Dermis blood vessel endothelial cell (primary cell): ENCODE measurements at regions not wholly inside any gene's neighbourhood (a gene's known extent, or its start where the extent isn't known, plus 50 kb on each side); places are given as distances from the start of the nearest gene placed in this dataset.
"Not testable (repeated sequence)": the region's sequence is repeated elsewhere in the genome, so short reads cannot be mapped to it uniquely, and the experiment has no call there.

Source experiments
- DNase-seq: peaks from one replicate; pipeline ENCODE4 v3.0.0; 2010

DNA sequence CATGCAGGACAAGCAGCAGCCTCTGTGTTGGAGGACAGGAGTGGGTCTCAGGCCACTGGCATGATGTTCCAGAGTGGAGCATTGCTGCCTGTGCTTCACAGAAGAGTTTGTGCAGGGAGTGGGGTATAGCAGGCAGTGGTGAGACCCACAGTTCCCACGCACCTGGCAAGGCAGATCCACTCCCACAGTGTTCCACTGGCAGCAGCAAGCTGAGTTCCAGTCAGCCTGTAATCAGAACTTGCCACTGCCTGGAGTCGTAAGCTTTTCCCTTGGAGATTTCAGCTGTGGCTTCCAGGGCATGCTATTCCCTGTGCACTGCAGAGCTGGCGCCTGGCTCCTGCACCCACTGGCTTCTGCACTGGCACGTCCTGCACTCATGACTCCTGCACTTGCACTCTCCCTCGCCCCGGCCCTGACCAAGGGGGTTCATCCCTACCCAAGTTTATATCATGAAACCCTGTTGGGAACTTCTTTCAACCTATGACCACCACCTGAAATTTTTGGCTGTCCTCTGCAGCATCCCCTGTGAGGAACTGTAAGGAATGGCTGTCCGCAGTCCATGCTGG lies 1144.3 kb downstream of the RAPGEF2 start:
- no peak for DNase-seq

DNA sequence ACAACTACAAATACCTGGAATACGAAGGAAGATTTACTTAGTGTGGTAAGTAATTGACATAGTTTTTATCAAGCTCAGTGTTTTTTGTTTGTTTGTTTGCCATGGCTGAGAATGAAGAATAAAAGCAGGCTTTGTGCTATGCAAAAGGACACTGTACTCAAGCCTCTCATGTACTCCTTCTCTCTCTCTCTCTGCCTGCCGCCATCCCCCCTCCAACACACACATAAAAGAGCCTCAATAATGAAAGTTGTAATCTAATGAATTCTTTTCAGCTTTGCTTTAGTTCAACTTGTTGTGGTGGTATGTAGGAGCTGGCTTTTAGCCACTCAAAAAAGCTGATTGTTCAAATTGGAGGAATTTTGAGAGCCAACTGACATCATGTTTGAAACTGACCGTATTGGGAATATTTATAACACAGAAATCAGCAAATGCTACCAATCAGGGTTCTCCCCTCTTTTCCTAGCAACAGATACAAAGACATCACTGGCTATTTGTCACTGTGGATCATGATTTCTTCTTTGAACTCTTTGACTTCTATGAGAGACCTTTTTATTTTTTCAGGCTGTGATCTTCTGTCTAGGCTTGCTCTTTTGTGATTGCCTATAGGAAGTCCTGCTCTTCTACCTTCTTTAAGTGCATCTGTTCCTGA lies 1148.8 kb downstream of the RAPGEF2 start:
- DNase-seq, result no peak

DNA sequence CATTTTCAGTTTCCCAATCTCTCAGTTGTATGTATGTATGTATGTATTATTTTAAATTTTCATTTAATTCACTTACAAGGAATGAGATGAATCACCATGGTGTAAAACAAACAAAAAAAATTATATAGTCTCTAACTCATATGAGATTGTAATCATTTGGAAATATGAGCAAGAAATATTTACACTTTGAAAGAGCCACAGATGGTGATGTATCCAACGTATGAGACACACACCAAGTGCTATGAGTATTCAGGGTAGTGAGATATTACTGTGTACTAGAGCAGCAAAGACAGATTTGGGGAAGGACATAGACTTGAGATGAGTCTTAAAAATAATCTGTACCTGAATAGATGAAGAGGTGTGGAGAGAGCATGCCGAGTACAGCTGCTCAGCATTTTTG lies 1154.4 kb downstream of the RAPGEF2 start:
- DNase-seq, result no peak

DNA sequence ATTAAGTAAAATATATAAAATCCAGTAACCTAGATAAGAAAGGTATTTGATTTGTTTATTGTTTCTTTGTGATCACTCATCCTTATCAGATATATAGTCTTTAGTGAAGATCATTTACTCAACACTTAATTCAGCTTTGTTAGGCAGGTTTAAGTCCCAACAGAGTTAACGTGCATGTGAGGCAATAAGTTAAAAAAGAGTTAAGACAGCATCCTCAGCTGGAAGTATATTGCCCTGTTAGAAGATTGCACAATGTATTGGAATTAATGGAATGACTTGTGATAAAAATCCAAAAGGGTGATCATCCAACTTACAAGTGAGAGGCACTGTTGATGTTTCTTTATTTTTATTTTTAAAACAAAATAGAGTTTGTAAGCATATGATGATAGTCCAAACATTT lies 1162.1 kb downstream of the RAPGEF2 start:
- DNase-seq, result no peak

DNA sequence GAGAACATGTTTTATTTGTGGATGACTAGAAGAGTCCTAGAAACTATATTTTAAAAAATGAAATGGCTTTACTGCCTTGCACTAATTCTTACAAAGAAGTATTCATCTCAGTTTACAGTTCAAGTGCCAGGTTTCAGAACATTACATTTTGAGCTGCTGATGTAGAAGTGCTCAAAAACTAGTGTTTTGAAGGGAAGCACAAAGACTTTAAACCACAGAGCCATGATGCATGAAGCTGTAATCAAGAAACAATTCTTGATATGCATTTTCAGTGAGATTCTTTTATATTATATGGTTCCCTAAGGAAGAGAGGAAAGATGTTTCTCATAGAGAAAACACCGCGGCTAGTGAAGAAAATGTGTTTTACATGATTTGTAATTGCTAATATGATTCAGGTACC lies 1163.0 kb downstream of the RAPGEF2 start:
- DNase-seq, result no peak

DNA sequence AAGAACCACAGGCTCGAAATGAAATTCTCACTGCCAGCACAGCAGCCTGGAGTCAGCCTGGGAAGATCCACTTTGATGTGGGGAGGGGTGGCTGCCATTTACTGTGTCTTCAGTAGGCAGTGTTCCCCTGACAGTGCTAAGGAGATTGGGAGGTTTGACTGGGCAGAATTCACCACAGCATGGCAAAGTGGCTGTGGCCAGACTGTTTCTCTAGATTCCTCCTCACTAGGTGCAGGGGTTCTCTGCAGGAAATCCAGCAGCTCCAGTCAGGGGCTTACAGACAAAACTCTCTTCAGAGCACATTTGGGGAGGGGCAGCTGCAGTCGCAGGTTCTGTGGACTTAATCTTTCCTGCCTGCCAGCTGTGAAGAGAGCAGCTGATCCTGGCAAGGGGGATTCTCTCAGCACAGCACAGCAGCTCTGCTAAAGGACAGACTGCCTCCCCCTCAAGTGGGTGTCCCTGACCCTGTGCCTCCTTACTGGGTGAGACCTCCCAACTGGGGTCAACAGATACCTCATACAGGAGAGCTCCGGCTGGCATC lies 1174.0 kb downstream of the RAPGEF2 start:
- no peak for DNase-seq

DNA sequence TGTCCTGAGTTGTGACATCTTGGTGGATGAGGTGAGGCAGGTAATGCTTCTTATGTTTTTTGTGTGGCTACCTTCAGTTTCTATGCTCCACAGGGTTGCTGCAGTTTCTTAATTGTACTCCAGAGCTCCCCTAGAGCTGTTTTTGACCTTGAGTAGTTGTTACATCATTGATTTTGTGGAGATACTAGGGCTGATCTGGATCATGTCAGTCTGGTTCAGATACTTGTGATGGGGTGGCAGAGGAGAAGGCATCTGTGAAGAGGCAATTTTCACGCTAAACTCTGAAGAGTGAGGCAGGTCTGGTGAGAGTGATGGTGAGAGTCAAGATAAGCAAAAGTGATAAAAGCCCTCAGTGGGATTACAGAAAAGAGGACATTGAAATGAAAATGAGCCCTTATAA lies 1180.2 kb downstream of the RAPGEF2 start:
- no peak for DNase-seq

DNA sequence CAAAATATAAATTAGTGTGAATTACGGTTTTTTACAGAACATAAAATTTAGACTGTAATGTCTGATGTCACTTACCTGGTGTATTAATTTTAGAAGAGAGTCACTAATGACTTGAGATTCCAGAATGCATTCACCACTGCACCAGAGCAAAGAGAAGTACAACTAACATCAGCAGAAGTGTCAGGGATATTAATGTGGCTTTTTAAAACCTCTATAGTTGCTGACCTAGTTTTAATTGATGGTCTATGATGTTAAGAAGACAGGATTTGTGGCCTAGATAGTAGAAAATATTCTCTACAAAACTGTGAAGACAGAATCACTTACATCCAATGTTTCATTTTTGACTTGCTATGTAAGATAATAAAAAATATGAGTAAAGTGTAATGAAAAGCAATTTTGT lies 1181.6 kb downstream of the RAPGEF2 start:
- DNase-seq, result no peak

DNA sequence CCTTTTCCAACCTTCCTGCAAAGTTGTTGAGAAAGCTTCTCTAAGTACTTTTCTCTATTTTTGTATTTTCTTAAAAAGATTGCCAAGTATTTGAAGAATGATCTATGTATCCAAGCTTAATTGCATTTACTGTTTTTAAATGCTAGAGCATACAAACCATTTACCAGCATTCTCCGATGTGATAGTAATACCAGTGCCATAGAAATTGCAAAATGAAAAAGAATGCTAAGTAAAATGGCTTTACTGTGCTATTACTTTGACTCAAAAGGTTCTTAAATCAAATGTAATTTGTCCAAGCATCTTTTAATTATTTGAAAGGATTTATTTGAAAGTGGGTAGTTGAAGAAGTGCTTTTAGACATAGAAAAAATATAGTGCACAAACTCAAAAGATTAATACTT lies 1183.2 kb downstream of the RAPGEF2 start:
- no peak for DNase-seq

DNA sequence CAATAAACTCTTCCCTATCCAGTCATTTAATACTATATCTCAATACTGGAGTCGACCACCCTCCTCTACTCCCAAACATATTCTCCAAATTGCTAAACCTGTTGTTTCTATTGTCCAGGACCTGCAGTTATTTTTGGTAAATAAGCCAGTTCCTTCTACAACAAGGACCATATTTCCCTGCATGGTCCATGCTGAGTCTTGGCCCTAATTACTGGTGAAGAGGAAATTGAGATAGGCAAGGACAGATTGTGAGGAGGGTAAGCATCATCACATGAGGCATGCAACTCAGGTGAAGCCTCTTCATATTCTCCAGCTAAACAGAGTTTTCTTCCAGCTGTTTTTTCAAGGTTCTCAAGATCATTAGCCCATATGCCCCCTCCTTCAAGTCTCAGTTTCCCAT lies 1193.6 kb downstream of the RAPGEF2 start:
- DNase-seq, result no peak

DNA sequence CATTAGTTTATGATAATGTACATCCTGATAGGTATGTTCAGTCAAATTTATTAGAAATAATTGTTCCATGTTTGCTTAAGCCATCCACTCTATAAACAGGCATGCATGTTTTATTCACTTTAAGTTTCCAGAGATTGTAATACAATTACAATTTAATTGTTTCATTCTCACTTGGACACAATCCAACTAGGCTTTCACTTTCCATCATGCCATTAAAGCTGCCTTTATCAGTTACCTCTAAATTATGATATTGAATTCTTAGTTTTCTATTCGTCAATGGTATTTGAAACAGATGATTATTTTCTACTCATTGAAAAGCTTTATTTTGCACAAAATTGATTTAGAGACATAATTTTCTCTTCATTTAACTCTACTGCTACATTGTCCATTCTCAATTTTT lies 1196.3 kb downstream of the RAPGEF2 start:
- no peak for DNase-seq

DNA sequence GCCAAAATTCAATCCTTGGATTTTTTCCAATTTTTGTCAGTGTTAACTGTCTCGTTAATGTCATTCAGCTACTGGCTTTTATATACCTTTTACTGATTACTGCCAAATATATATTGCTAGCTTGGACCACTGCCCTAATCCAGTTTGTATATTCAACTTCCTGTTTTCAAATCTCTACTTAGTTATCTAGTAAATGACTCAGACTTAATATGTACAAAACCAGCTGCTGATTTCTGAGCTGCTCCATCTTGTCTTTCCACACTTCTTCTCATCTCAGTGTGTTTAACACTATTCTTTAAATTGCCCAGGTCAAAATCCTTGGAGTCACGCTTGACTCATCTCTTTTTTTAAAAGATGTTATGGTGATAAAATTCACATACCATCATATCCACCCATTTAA lies 1196.7 kb downstream of the RAPGEF2 start:
- DNase-seq, result no peak

DNA sequence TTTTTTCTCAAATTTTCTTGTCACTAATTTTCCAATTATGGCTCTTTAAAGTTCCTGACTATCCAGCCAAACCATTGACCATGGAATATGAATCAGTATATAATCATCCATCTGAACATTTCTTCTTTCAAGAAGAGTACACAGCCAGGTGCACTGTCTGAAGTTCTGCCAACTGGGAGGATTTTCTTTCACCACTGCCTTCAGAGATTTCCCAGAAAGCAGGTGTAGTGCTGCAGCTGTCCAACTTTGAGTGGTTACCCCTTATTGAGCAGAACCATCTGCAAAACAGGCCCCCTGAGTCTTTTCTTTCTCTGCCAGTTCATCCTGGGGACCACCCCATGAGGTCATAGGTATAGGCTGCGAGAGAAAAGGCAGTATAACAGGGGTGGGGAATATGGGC lies 1213.2 kb downstream of the RAPGEF2 start:
- no peak for DNase-seq

DNA sequence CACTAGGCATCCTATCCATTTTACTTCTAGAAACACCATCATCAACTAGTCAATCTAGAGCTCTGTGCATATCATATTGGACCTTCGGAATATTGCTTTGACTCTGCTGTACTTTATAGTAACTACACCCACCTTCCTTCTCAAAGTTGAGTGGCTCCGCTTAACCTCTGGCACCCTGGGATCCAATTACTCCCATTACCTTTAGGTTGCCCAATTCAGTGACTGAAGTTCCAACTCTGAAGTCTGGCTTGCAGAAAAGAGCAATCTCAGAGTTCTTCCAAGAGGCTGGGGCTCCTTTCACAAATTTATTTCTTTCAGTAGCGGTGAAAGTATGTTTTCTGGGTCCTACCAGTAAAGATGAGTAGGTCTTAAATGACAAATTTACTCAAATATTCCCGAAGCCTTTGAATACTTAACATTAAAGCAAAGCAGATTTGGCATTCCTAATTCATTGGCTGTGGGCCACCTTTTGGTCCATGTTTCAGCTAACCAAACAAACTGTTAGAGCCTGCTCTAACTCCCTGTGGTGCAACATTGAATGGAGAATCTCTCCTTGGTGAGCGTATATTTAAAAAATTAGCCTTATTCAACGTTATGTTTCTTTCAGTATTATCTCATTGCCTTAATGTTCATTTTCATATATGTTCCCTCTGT lies 1215.8 kb downstream of the RAPGEF2 start:
- no peak for DNase-seq

DNA sequence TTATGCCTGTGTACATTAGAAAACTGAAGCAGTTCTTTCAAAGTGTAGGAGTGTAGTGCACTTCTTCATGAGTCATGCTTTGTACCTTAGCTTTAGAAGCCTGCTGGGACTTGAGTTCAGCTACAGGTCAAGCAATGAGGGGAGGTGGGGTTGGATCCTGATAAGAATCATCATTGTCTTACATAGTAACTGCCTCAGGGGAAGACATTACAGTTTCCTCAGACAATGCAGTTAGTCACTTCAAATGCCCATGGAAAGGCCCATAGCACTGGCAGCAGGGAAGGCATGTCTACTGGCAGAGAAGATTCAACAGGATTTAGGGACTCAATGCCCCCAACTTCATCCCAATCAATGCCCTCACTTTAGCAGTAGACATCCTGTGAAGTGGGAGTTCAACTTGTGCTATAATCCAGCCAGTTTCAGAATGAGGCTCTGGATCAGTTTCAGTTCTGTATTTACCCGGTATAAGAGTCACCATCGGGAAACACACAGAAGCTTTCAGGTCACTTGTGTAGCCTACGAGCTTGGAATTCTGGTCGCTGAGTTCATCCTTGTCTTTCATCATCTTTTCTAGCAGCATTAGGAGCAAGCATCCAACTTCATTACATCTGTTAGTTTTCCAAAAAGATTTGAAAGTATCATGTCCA lies 1216.5 kb downstream of the RAPGEF2 start:
- no peak for DNase-seq

DNA sequence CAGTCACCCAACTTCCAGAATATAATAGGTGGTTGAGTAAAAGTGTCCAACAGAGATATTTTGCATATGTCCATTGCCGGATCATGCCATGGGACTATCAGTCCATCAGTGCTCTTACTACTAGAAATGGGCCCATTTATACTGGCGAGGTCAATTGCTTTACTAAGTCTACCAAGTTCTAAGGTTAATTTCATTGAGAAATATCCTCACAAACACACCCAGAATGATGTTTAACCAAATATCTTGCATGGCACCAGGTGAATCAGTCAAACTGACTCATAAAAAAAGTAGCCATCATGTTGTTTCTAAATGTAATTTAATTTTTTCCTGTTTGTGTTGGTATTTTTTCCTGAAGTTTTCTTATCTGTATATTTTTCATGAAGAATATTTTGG lies 1217.0 kb downstream of the RAPGEF2 start:
- DNase-seq, result no peak

DNA sequence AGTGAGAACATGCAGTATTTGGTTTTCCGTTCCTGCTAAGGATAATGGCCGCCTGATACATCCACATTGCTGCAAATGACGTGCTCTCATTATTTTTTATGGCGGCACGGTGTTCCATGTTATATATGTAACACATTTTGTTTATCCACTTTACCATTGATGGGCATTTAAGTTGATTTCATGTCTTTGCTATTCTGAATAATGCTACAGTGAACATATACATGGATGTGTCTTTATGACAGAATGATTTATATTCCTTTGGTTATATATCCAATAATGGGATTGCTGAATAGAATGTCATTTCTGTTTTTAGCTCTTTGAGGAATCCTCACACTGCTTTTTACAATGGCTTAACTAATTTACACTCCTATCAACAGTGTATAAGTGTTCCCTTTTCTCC lies 1223.2 kb downstream of the RAPGEF2 start:
- no peak for DNase-seq

DNA sequence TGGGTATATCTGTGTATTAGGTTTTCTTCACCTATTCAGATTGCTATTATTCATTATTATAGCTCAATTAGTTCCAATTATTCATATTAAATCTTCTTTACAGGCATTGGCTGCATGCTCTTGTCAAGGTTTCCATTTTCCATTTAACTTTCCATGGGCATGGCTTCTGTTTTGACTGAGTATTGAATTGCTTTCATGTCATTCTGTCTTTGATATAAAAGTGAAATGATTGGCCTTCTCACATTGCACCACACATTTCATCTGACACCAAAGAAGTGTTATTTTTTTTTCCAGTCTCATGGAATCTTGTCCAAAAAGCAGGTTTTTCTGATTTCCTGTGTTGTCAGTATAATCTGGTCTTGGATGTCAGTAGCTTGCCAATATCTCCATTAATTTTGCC lies 1244.3 kb downstream of the RAPGEF2 start:
- DNase-seq, result no peak

DNA sequence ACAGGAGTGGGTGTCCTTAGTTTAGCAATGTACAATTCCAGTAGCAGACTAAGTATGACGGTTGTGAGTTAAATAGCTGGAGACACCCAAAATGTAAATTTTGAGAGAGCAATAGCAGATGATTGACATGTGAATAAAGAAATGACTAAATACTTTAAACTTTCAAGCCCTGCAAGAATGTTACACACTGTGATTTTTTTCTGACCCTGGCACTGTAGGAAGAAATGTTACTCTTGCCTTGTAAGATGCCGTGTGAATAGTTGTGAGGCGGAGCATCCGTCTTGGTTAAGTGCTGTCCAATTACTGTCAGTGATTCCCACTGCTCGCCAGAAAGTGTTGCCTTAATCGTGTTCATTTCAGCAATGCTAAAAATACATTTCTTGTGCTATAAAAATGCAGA lies 1248.1 kb downstream of the RAPGEF2 start:
- no peak for DNase-seq

DNA sequence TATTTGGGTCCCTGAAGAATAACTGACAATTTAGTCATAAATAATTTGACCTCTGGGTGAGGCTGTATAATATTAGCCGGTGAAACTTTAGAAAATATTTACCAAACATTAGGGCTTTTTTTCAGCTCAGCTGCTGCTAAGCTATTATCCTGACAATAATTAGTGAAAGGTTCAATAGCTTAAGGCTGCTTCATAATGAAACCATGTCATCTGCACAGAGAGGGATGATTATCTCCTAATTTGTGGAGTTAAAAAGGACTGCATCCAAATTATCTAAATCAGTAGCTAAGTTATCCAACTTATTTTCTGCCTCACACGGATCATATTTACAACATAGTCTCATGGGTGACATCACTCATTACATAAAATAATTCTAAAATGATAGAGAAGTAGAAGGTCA lies 1249.8 kb downstream of the RAPGEF2 start:
- DNase-seq, result no peak

DNA sequence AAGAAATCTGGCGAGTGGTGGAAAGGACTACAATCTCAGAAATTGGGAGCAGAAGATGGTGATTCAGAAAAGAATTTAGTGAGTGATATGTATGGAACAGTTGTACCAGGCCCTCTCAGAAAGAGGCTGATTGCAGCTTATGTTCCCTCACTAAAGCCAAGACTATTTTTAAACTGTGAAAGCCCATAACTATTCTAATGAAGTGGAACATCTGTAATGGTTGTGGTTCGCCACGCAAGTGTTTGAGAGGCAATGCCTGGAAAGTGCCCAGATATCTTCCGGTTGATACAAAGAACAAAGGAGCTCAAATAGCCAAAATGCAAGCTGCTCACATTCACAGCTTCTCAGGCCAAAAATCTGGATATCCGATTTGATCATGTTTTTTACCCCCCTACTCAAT lies 1250.7 kb downstream of the RAPGEF2 start:
- no peak for DNase-seq

DNA sequence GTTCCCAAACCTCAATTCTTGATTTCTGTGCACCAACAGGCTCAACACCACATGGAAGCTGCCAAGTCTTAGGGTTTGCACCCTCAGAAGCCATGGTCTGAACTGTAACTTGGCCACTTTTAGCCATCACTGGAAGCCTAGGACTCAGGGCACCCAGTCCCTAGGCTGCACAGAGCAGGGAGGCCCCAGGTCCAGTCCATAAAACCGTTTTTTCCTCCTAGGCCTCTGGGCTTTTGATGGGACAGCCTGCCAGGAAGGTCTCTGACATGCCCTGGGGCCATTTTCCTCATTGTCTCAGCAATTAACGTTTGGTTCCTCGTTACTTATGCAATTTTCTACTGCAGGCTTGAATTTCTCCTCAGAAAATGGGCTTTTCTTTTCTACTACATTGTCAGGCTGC lies 1259.6 kb downstream of the RAPGEF2 start:
- DNase-seq, result no peak

DNA sequence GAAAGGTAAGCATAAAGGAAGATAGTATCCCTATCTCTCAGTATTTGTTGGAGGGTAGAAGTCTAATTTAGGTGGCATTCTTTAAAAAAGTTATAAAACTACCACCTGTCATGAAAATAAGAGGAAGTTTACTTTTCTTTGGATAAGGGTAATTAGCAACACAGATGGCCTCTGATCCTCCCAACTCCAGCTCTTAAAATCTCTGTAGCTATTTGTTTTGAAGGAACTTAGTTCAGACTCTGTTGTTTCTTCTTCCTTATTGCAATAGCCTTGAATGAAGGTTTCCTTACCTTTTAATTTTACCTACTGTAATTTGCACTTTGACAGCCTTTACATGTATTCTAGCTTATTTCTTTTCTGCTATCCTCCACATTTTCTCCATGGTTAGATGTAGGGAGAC lies 1261.3 kb downstream of the RAPGEF2 start:
- no peak for DNase-seq

DNA sequence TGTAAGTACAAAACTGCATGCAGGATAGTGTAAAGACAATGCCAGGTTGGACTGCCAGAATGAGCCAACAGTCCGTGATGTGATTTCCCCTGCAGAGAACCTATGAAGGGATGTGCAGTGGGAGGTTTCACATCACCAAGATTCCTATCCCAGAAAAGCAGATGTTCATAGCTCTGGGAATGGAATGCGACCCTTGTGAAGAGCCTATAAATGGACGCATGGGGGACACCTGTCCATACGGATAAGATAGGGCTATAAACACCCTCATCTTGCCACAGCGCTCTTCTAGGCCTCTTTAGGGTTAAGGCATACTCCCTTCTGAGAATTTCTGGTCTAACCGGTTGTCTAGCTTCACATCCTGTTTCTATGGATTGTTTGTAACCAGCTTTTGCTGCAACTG lies 1261.8 kb downstream of the RAPGEF2 start:
- not testable (repeated sequence) for DNase-seq
